B cell (primary cell): ENCODE measurements at regions not wholly inside any gene's neighbourhood (a gene's known extent, or its start where the extent isn't known, plus 50 kb on each side); places are given as distances from the start of the nearest gene placed in this dataset.
"Not testable (repeated sequence)": the region's sequence is repeated elsewhere in the genome, so short reads cannot be mapped to it uniquely, and the experiment has no call there.

Experiments
- ATAC-seq: fragments of 200-7000 bp; cut with Tn5 transposase; one replicate; pipeline ENCODE4 v1.10.0; 2021; ENCODE audit warnings: low read depth, mild to moderate bottlenecking, moderate number of reproducible peaks, moderate library complexity
- CTCF ChIA-PET: fragments of 350-600 bp; sonication (Branson Sonifier 250); formaldehyde crosslinking; loops from one replicate; lab custom pipeline; 2021; ENCODE audit warnings: antibody characterized with exemption, inconsistent platforms; lab: Charles Lee
- POLR2A ChIA-PET: fragments of 350-600 bp; sonication (Branson Sonifier 250); formaldehyde crosslinking; loops from one replicate; lab custom pipeline; 2021; ENCODE audit warnings: antibody characterized with exemption; lab: Charles Lee
- DNase-seq: peaks from one replicate; pipeline ENCODE4 v3.0.0; 2013
- H2AFZ ChIP-seq: 2 replicates; pipeline ENCODE4 v1.6.1; 2012; ENCODE audit warnings: mild to moderate bottlenecking, low read depth, low read length; ENCODE audit not compliant: insufficient read depth, poor library complexity, severe bottlenecking
- H3K27ac ChIP-seq, 2 donors: 1 replicate in 1 of 2; 2 replicates in 1 of 2; pipeline ENCODE4 v1.5.1; 2012 to 2013; ENCODE audit warnings: low read length in 2 of 2, mild to moderate bottlenecking in 2 of 2, moderate library complexity in 1 of 2
- H3K27me3 ChIP-seq, 4 experiments: fragments of 200-600 bp in 1 of 4; sonication (generic) in 1 of 4; replicated peaks in 1 of 4; 1 replicate in 2 of 4; 2 replicates in 2 of 4; pipeline versions ENCODE4 v1.6.1 to v1.7.0; 2013 to 2016; ENCODE audit warnings: low read length in 3 of 4, mild to moderate bottlenecking in 2 of 4, mixed read lengths in 1 of 4, moderate library complexity in 1 of 4; ENCODE audit not compliant: insufficient read depth in 4 of 4, control insufficient read depth in 3 of 4; ENCODE audit errors: control extremely low read depth in 1 of 4
- H3K36me3 ChIP-seq, 2 experiments: replicated peaks in 1 of 2; 1 replicate in 1 of 2; 2 replicates in 1 of 2; pipeline versions ENCODE4 v1.6.1 to v1.7.1; 2013; ENCODE audit warnings: low read length in 1 of 2; ENCODE audit not compliant: insufficient read depth in 2 of 2, control insufficient read depth in 1 of 2; ENCODE audit errors: control extremely low read depth in 1 of 2, extremely low read depth in 1 of 2
- H3K4me1 ChIP-seq, 2 donors: fragments of 200-600 bp in 1 of 2; sonication (generic) in 1 of 2; 1 replicate in 1 of 2; 2 replicates in 1 of 2; pipeline versions ENCODE4 v1.5.1 to v1.6.1; 2013 to 2017; ENCODE audit warnings: low read length in 2 of 2; ENCODE audit not compliant: control insufficient read depth in 2 of 2, insufficient read depth in 2 of 2
- H3K4me2 ChIP-seq: replicated peaks from 2 replicates; pipeline ENCODE3; 2012; ENCODE audit warnings: mild to moderate bottlenecking, low read depth, low read length; ENCODE audit not compliant: poor library complexity, severe bottlenecking
- H3K4me3 ChIP-seq, 5 experiments: fragments of 200-600 bp in 1 of 5; sonication (generic) in 1 of 5; 1 replicate in 3 of 5; 2 replicates in 2 of 5; pipeline versions ENCODE4 v1.5.1 to v1.7.0; 2011 to 2016; ENCODE audit warnings: low read length in 4 of 5, mild to moderate bottlenecking in 4 of 5, low read depth in 2 of 5, control low read depth in 1 of 5, moderate library complexity in 1 of 5; ENCODE audit not compliant: insufficient read depth in 1 of 5; ENCODE audit errors: control extremely low read depth in 1 of 5, extremely low read depth in 1 of 5
- H3K79me2 ChIP-seq: fragments of 200-600 bp; sonication (generic); one replicate; pipeline ENCODE4 v1.6.0; 2016; ENCODE audit warnings: low read length; ENCODE audit not compliant: control insufficient read depth, insufficient read depth
- H3K9ac ChIP-seq: fragments of 200-600 bp; sonication (generic); 2 replicates; pipeline ENCODE4 v1.6.1; 2017; ENCODE audit warnings: mild to moderate bottlenecking, low read length, moderate library complexity
- H3K9me3 ChIP-seq, 3 donors: one replicate each; pipeline versions ENCODE4 v1.6.1 to v1.7.1; 2013; ENCODE audit warnings: low read length in 2 of 3; ENCODE audit not compliant: control insufficient read depth in 2 of 3, insufficient read depth in 1 of 3; ENCODE audit errors: control extremely low read depth in 1 of 3
- H4K20me1 ChIP-seq: 2 replicates; pipeline ENCODE4 v1.6.0; 2012; ENCODE audit warnings: mild to moderate bottlenecking, low read length; ENCODE audit not compliant: insufficient read depth, control insufficient read depth, poor library complexity, severe bottlenecking
- H3K27ac Mint-ChIP-seq: one replicate; pipeline ENCODE4 v1.8.0; 2021; ENCODE audit warnings: mixed read lengths
- H3K27me3 Mint-ChIP-seq: one replicate; pipeline ENCODE4 v1.8.0; 2021; ENCODE audit warnings: mixed read lengths
- H3K4me1 Mint-ChIP-seq: one replicate; pipeline ENCODE4 v1.8.0; 2021; ENCODE audit warnings: mixed read lengths
- H3K4me3 Mint-ChIP-seq: one replicate; pipeline ENCODE4 v1.8.0; 2021; ENCODE audit warnings: mixed read lengths
- H3K9me3 Mint-ChIP-seq: one replicate; pipeline ENCODE4 v1.8.0; 2022; ENCODE audit warnings: mixed read lengths; ENCODE audit not compliant: insufficient read depth
- WGBS: methylation state at CpG from one replicate; pipeline ENCODE4 v1.1.5; 2013; ENCODE audit warnings: missing lambda C conversion rate; ENCODE audit not compliant: insufficient coverage; 5-methylcytosine and 5-hydroxymethylcytosine counted together
- intact Hi-C: fragments of 100-400 bp; cut with micrococcal nuclease; formaldehyde crosslinking; loops from one replicate; pipeline ENCODE4 v1.10.0; 2022

DNA sequence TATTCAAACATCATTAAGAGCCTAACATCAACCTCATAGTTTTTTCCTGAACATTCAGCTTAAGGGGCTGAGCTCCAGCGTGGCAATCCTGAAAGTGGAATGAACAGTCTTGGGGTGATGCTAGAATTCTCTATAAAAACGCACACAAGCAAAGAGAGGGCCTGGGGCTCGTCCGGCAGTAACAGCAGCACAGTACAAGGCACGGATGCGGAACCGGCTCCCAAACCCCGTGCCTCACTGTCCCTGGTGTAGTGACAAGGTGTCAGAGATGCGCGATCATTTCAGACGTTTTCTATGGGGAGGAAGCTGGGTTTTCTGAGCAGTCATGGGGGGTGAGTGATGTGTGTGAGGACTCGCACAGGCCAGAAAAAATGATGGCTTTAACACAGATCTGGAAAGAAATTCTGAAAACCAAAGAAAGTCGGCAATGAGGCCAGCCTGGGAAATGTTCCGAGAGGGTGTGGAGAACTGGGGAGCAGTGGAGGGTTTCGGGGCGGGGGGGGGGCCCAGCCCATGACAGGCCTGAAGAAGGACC, 170.6 kb downstream of the NPIPB11 start:
- H4K20me1 ChIP-seq, H3K27ac Mint-ChIP-seq: not testable (repeated sequence)

DNA sequence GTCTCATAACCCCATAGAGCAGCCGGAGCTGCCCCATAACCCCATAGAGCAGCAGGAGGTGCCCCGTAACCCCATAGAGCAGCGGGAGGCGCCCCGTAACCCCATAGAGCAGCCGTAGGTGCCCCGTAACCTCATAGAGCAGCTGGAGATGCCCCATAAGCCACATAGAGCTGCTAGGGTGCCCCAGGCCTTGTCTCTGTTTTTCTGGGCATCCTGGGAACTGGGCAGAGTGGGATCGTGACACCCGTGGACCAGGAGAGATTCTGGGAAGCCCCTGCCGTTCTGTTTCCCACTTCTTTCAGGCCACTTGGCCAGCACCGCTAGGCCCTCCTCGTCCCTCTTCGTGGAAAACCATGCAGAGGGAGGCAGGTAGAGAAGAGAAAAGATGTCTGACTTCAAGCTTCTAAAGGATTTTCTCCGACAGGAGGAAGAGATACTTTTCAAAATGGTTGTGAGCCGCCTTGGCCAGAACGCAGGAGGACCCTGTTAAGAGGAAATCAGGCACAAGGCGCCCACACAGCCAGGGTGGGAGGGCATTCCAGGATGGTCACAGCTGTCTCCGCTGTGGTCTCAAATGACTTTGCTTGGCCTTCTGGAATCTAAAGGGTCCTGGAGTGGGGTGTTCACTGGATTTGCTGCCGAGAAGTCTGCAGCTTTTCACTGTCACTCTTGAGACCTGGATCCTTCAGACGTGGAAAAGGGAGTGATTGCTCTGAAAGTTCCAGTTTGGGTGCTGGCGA, 171.8 kb downstream of the NPIPB11 start:
- H3K9me3 Mint-ChIP-seq, H3K4me2 ChIP-seq, H3K4me3 Mint-ChIP-seq, H3K79me2 ChIP-seq, DNase-seq, intact Hi-C loops, ATAC-seq, H3K4me1 Mint-ChIP-seq, POLR2A ChIA-PET, H3K36me3 ChIP-seq, H3K27ac ChIP-seq, CTCF ChIA-PET, H3K9ac ChIP-seq, H2AFZ ChIP-seq, H4K20me1 ChIP-seq, H3K27me3 ChIP-seq, H3K4me1 ChIP-seq, H3K4me3 ChIP-seq, H3K27me3 Mint-ChIP-seq, H3K9me3 ChIP-seq, H3K27ac Mint-ChIP-seq: not testable (repeated sequence)
- WGBS: 93% methylated on average over 15 of the region's 21 CpGs

More for the DNA sequence above, 170.6 kb downstream of the NPIPB11 start:
- intact Hi-C loops, H3K4me3 Mint-ChIP-seq, H3K9me3 ChIP-seq, H3K9me3 Mint-ChIP-seq, DNase-seq, H3K4me1 ChIP-seq, H3K36me3 ChIP-seq, H3K4me3 ChIP-seq, H3K4me2 ChIP-seq, H3K27me3 Mint-ChIP-seq, ATAC-seq, H3K9ac ChIP-seq, POLR2A ChIA-PET, H3K27me3 ChIP-seq, CTCF ChIA-PET, H3K79me2 ChIP-seq, H3K4me1 Mint-ChIP-seq, H3K27ac ChIP-seq, H2AFZ ChIP-seq: not testable (repeated sequence)
- 94% methylated on average over 11 of the region's 16 CpGs for WGBS

DNA sequence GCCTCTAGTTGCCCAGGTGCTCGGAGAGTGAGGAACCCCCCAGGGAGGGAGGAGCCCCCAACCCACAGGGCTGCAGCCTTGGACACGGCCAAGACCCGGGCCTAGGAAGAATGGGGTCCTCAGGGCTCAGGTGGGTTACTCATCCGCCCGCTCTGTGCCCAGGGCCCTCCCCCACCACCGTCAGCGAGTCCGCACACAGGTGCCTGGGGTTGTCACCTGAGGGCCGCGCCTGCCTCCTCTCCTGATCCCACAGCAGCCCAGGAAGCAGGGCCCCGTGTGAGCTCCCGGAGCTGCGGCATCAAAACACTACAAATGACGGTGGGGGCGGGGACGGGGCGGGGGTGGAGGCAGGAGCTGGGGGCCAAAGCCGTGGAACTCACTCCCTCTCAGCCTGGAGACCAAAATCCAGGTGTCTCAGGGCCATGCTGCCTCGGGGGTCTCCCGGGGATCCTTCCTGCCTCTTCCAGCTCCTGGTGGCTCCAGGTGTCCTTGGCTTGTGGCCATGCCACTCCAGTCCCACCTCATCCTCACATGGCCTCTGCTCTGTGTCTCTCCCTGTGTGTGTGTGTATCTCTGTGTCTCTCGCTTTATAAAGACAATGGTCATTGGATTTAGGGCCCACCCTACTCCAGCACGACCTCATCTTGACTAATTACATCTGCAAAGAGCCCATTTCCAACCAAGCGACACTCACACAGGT, 172.7 kb downstream of the NPIPB11 start:
- not testable (repeated sequence) for H3K9me3 Mint-ChIP-seq
- WGBS: 96% methylated on average over 12 of the region's 23 CpGs

More for the DNA sequence above, 172.7 kb downstream of the NPIPB11 start:
- ATAC-seq, CTCF ChIA-PET, H3K36me3 ChIP-seq, H2AFZ ChIP-seq, H3K27me3 Mint-ChIP-seq, H3K9ac ChIP-seq, POLR2A ChIA-PET, H3K27ac ChIP-seq, intact Hi-C loops, H3K4me1 ChIP-seq, H3K4me1 Mint-ChIP-seq, H3K27me3 ChIP-seq, H3K9me3 ChIP-seq, H3K4me3 ChIP-seq, H3K4me3 Mint-ChIP-seq, H3K4me2 ChIP-seq, H3K27ac Mint-ChIP-seq, H3K79me2 ChIP-seq, DNase-seq, H4K20me1 ChIP-seq: not testable (repeated sequence)
